ENCODE measurements at regions not wholly inside any gene's neighbourhood (a gene's known extent, or its start where the extent isn't known, plus 50 kb on each side); places are given as distances from the start of the nearest gene placed in this dataset. TPM values are rescaled to one million over a fixed set of nuclear protein-coding genes. Genes with fewer than 3 reads are reported as not detected.

Small RNA genes lying in the stretch of these regions (microRNA-seq; reads per million reads assigned to microRNA genes)
- gene MIR3974 (ENCODE audit: borderline microRNAs expressed) = not detected

Small RNA genes lying in the stretch of these regions (small RNA-seq; reads per million reads assigned to genes)
- not detected for gene RNU6-837P

Data from K562 (cell line).